Kasumi-1 (cell line): ENCODE measurements at regions not wholly inside any gene's neighbourhood (a gene's known extent, or its start where the extent isn't known, plus 50 kb on each side); places are given as distances from the start of the nearest gene placed in this dataset.

Source experiments
- DNase-seq, 2 experiments: peaks; one replicate each; lab custom pipeline; 2025; lab: John Stamatoyannopoulos, UW

DNA sequence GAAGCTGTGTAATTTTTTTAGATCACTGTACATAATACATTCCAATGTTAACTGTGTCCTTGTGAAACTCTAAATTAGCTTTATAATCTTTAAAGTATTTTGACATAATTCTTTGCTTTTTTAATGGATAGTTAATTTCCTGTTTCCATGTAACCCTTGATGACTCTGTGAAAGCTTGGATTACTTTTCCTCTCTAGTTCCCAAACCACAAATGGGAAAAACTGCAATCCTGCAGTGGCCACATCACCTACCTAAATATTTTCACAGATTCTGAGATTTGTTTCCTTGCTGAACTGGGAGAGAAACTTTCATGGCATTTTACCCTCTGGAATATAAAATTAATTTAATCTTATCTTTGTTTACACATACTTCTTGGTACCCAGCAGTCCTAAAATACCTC lies 161.6 kb upstream of the CCDC68 start:
- DNase-seq = no peak

DNA sequence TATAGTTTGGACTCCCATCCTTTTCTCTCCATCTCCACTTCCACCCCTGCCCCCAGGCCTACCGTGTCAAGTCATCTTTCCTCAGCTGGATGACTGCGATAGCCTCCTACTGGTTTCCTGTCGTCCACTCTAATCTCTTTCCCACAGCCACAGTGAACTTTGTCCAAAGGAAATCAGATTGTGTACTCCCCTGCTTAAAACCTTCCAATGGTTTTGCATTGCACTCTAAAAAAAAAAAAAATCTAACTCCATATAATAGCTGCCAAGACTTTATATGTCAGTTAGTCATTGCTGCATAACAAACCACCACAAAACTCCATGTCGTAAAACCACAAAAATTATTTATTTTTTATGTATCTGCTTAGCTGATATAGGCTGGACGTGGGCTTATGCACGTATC lies 160.2 kb upstream of the CCDC68 start:
- peak; percentile 47 to 69 for DNase-seq

DNA sequence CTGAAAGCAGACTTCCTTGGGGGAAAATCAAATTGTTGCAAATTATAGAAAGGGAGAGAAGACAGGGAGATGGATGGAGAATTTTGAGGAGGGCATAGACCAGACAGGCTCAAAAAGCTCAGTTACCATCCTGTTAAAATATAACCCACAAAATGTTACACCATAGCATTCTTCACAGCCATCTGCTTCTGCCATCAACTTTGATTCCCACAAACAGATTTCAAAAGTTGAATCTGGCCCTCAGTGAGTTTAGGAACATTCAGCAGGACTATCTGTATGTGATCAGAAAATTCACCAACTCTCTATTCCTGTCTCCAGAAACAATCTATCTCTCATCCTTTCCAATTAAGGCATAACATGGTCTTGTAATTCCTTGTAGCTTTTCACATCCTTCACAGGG lies 159.8 kb upstream of the CCDC68 start:
- no peak for DNase-seq

DNA sequence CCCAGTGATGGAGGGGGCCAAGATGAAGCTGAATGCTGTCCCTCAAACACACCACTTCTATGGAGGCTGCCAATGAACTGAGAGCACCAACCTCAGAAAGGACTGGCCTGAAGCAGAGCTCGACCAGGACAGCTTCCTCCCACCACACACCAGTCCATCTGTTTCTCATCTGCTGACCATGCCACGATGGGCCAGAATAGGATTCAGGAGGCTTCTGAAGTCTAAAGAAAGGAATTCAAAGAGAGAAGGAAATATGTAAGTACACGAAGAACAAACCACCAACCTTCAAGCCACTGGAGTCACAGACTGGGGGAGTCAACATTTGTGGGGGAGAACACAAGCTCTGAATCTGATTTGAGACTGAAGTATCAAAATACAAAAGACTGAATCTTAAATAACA lies 157.6 kb upstream of the CCDC68 start:
- DNase-seq = no peak

DNA sequence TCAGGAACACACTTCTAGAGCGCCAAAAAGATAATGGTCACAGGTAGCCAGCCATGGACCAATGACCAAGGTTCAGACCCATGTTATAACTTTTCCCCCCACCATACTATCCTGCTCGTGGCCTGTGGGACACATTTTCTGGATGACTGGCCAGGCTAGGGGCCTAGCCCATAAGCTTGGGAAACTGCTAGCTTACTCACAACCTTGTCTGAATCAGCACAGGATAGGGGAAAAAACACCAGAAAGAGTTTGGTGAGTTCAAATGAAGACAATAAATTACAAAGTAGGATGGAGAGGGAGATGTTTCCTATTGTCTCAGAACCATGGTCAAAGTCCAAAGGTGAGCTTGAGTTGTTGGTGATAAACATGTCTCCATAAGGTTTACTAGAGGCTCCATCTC lies 156.3 kb upstream of the CCDC68 start:
- no peak for DNase-seq

DNA sequence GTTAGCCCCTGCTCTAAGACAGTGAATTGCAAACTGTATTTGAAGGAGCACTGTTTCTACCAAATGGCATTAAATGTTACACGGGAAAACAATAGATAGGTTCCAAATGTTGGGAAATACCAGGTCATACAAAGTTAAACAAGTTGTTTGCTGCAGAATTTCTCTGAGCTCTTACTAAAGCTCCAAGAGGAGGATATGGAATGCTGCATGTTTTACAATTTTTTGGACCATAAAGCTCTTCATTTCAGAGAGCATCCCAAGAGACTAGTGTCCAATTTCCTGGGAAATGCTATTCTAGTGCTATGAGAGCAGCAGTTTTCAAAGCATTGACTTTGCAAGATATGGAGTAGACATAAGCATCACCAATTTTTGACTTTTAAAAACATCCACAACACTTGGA lies 155.6 kb upstream of the CCDC68 start:
- no peak for DNase-seq

DNA sequence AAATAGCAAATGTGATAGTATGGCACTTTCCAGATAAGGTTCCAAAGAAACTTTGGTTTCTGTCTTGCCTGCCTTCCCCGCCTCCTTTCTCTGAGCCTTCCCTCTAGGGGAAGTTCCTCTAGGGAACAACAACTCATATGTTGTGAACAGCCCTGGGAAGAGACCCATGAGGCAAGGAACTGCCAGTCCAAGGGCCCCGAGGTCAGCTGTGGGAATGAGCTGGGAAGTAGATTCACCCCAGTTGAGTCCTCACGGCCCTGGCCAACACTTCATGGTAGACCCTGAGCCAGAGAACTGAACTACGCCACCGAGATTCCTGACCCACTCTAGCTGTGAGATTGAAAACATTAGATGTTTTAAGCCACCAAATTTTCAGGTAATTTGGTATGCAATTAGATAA lies 154.5 kb upstream of the CCDC68 start:
- no peak for DNase-seq

DNA sequence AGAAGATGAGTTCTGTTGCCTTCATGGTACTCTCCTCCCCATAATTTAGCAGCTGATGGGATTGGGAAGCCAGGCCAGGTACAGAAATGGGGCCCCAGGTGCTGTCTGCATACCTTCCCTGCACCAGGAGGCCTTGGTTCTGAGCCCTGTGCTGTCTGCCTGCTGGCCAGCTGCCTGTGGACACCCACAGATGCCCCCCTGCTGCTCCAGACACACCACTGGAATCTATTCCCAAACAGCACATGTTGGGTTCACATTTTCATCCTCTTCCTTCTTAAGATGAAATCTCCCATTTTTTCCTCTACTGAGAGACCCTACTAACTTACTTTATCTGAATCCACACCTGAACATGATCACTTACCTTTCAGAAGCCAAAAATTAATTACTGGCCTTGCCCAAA lies 152.0 kb upstream of the CCDC68 start:
- DNase-seq = no peak

DNA sequence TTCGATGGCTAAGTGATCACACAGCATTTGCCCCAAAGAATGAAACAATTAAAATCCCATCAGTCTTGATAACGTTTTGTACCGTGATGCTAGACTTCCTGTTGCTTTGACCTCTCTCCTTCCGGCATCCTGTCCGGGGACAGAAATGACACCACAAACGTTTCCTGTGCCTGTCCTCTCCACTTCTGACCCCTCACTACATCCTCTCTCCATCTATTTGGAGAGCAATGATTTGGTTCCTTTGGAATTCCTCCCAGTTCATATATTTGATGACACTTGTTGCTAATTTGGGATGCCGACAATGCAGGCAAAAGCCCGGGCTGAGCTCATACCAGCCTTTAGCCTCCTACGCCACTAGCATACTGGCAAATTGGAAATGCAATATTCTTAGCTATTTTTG lies 151.2 kb upstream of the CCDC68 start:
- DNase-seq = no peak

DNA sequence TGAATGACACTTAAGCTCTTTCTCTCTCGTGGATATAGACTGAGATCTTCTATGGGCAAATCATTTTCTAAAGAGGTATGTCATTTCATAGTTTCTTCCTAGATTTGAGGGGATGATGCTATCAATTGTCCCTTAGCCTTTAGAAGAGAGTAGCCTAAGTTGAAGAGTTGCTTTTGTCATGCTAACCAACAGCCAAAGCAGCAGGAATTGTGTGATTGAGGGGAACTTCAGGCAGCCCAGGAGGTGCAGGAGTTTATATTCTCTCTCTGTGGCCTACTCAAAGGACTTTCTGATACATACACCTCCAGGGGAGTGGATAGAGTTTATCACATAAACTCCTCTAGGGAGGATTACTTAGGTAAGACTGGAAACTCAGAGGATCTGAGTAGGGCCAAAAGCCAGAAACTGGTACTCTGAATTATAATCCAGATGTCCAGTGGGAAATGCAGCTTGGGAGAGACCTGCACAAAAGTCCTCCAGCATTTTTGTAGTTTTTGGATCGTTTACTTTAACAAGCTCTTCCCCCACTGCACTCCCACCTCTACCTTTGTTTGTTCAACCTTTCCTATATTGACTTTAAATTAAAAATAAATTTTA lies 150.7 kb upstream of the CCDC68 start:
- DNase-seq = no peak

DNA sequence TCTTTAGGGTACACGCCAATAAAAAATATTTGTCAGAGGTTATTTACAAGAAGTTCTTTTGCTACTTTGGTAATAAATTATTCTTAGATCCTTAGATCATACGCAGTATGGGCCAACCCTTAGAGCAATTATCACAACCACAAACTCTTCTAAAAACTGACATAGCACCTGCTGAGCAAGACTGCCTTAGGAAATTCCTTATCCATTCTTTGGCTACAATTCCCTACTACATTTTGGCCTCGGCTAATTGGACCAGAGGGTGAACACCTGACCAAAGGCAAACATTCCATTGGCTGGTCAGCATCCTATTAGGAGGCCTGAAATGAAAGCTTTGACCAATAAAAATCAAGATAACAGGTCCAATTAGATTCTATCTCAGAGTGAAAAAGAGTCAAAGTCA lies 147.6 kb upstream of the CCDC68 start:
- no peak for DNase-seq

DNA sequence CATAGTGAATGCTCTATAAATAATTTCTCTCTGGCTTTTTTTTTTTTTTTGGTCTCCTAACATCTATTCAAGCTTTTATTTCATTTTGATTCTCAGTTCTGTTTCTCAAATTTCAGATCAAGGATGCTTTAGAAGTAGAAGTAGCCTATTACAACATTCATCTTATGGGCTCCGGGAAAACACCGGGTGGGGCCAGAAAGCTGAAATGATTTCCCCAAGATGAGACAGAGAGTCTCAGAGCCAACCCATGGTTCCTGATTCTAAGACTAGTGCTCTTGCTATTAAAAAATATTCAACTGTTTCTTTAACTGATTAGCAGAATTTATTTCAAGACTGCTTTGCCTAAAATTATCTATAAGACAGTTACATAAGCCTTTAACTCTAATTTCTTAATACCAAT lies 147.2 kb upstream of the CCDC68 start:
- DNase-seq = no peak

DNA sequence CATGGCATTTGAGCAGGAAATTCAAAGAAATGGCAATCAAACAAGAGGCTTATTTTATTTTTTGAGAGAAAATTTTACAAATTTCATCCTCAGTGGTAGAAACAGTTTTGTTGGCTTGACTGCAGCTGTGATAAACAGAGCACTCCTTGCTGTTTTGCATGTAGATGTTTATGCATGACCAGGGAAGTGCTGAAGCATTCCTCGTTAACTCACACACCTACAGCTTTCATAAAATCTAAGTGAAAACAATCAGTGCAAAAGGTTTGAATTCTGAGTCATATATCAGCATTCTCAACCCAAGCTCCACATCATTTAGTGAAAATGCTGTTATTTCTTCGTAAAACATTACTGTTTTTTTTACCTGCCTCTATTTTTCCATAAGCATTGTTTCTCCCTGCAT lies 146.6 kb upstream of the CCDC68 start:
- DNase-seq = no peak

DNA sequence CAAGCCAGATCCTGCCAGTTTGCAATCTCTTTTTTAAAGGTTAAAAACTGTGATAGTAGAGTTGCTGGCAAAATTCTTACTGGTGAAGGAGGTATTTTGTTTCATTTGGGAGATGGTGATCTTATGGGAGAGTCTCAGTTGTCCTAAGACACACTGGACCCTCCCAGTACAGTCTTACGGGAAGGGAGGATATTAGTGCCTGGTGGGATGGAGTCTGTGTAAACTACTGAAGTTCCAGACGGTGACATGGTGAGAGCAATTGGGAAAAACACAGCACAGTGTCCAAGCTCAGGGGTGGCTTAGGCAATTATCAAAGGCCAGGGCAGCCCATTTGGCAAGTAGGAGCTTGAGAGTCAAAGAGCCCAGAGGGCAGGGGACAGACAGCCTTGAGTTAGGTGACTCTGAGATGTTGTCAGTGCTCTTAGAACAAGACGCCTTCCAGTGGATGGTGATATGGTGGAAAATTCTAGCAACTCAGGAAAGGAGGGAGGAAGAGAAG lies 143.7 kb upstream of the CCDC68 start:
- no peak for DNase-seq

DNA sequence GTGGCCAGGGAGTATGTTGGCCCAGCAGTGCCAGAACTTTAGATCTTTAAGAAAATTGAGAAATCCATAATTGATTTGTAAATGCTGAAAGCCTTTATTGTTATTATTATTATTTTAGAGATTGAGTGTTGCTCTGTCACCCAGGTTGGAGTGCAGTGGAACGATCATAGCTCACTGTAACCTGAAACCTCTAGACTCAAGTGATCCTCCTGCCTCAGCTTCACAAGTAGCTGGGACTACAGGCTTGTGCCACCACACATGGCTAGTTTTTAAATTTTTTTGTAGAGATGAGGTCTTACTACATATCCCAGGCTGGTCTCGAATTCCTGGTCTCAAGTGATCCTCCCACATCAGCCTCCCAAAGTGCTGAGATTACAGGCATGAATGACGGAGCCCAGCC lies 143.2 kb upstream of the CCDC68 start:
- no peak for DNase-seq

DNA sequence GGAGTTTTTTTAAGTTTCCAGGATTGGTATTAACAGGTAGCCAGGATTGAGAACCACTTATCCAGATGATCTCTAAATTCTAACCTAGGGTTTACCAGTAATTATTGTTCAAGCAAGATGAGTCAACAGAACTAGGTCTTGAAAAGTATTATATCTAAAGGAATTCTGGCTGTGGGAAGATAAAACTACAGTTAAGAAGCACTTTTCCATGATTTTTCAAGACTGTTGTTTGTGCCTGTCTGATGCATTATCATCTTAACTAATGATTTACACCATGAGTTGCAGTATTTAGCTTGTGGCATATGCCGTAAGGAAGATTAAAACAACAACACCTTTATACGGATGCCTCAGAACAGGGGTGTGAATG lies 142.2 kb upstream of the CCDC68 start:
- no peak for DNase-seq

DNA sequence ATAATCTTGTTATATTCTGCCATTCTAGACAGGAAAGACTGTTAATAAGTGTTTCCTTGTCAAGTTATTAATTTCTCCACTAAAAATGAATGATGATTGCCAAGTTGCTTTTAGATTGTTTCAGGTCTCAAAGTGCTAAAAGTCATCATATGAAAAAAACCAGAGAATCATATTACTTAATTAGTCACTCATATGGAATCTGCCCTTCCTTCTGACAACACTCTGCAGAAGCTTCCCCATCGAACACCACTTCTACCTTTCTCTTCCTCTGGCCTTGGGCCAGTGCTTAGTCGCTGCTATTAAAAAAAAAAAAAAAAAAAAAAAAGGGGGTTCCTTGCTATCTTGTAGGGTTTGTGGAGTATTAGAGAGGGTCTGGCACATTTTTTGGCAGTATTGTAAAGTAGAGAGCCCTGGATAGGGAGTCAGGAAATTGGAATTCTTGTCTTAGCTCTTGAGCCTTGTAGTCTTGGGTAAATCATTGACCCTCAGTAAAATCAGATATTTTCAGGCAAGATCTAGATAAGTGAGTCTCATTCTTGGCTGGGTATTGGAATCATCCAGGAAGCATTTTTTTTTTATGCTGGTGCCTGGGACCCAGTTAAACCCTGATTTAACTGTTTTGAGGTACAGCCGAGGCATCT lies 141.7 kb upstream of the CCDC68 start:
- no peak for DNase-seq

DNA sequence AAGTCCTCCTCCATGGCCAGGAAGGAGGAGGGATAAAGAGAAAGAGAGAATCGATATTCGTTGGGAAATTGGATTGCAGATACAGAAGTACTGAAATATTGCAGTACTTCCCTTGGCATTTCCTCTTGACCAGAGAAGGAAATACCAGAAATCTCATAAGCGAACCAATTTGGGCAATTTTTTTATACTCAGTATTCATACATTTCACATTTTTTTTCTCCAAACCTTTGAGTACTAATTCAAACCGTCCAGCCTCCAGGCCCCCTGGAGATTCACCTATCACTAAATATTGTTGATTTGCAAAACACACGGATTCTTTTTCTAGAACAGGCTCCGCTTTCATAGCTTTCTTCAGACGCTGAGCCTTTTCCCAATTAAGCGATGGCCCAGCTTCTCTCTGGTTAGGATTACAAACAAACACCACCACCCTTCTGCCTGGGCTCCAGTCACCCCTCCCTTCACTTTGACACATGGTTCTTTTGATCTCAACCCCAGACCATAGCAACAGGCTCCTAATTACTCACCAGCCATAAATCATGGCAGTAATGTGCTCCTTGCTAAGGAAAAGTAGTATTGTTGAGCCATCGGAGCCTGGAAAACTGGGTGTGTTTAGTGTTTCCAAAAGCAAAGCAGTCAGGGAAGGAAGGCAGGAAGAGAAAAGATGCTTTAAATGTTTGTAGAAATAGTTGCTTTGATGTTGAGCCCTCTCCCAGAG lies 138.4 kb upstream of the CCDC68 start:
- no peak for DNase-seq

DNA sequence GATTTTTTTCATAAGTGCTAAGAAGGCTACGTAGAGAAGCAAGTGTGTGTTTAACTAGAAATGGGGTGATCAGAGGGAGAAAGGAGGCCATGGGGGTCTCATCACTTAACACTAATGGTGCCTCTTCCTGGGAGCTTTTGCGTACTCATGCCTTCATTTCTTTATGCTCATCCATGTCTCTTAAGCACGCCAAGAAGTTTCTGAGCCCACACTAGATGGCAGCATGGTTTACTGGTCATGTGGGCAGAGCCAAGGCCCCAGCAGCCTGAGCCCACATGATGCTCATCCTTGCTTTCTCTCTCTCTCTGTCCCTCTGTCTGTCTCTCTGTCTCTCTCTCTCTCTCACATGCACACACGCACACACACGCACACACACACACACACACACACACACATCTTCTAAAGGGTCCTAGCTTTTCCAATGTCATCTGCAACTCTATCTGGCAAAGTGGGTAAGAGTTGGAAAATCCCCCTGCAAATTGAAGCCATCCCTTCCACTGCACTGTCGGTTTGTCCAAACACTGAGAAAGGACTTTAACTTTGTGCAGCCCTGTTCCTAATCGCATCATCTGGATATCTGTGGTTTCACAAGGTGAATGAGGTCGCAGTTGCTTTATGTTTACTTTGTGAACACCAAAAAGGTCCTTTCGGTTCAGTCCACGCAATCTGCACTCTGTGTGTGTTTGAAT lies 137.1 kb upstream of the CCDC68 start:
- DNase-seq = peak; percentile 36 to 39

DNA sequence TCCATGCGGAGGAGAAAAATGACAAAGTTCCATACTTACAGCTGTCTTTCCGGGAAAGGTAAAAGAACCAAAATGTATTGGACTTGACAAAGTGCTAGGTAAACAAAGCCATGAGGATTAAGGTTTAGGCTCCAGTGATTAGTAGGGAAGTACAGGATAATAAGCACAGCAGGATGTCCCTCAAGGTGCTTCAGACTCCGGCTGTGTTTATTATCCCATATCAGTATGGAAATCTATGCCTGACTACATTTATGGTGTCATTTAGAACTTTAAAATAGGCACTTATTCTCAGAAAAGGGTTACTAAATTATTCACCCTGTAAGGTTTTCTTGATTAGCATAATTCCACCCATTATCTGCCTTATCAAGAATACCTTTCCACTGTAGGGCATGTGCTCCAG lies 136.3 kb upstream of the CCDC68 start:
- no peak for DNase-seq

DNA sequence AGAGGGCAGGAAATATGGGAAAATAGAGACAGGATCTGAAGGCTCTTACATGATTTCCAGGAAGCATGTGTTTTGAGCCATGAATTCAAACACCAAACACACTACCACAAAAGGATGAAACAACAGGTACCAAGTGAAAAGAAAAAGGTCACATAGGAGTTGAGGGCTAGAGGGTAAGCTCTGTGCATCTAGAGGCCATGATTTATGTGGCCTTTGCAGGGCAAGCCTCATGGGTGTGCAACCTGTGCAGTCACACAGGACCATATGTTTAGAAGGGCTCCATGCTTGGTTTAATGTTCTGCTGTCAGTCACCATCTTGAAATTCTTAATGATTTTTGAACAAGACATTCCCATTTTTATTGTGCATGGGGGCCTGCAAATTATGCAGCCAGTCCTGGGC lies 134.5 kb upstream of the CCDC68 start:
- no peak for DNase-seq

DNA sequence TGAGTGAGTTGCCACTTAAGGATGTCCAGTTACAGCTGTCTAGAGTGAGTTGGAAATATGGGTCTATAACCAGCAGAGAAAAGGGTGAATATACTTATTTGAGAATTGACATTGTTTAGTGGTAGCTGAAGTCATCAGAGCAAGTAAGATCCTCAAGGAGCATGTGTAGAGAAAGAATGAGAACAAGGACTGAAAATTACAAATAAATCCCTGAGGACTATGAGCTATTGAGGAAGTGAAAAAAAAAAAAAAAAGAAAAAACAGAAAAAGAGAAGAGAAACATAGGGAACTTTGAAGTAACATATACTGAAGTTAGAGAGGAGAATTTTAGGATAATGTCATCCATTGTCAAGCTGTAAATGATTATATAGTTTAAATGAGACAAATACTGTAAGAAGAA lies 134.0 kb upstream of the CCDC68 start:
- DNase-seq = no peak

DNA sequence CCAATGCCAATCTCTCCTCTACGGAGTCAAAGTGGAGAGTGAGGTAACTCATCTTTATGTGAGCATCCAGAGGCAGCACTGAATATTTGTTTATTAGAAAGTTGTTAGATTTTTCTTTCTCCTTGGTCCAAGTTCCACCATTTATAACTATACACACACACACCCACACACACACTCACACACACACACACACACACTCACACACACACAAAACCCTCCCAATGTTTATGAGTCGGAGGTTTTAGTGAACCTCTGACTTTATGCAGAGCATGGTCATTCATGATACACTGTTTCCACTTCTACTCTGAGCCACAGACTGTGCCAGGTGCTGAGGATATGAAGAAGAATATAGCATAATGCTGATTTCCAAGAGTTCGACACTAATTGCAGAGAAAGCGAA lies 132.9 kb upstream of the CCDC68 start:
- DNase-seq = no peak
